Neural progenitor cell (in vitro differentiated cells): ENCODE measurements at regions not wholly inside any gene's neighbourhood (a gene's known extent, or its start where the extent isn't known, plus 50 kb on each side); places are given as distances from the start of the nearest gene placed in this dataset.

Source experiments
- EZH2 ChIP-seq: fragments of 200-600 bp; sonication (generic); IDR thresholded peaks from 2 replicates; pipeline ENCODE4 v1.6.1; 2017; ENCODE audit warnings: antibody characterized with exemption, mild to moderate bottlenecking, moderate library complexity
- EZH2phosphoT487 ChIP-seq: fragments of 200-600 bp; sonication (generic); IDR thresholded peaks from 2 replicates; pipeline ENCODE4 v1.6.1; 2017; ENCODE audit warnings: antibody characterized with exemption
- TF ChIP-seq, protein P1 (sequence below): fragments of 200-600 bp; sonication (generic); IDR thresholded peaks from 2 replicates; pipeline ENCODE4 v1.5.1; 2017; ENCODE audit warnings: antibody characterized with exemption, mild to moderate bottlenecking

DNA sequence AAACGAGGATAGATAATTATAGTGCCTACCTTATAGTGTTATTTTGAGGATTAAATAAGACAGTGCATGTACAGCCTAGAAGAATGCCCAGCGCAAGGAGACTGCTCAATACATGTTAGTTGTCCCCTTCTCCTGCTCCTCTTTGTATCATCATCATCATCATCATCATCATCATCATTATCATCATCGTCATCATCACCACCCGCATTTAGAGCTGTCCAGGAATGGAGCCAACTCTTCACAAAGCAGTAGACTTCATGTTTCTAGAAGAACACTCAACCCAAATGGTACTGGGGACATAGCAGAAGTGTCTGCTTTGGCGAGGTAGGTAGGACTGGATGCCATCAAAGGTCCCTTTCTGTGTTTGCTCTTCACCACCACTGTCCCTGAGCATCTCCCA is 116.0 kb downstream of the TRIM43 start:
- TF ChIP-seq EZH2 (no peak), EZH2phosphoT487 (no peak)
- TF ChIP-seq, protein P1, sequence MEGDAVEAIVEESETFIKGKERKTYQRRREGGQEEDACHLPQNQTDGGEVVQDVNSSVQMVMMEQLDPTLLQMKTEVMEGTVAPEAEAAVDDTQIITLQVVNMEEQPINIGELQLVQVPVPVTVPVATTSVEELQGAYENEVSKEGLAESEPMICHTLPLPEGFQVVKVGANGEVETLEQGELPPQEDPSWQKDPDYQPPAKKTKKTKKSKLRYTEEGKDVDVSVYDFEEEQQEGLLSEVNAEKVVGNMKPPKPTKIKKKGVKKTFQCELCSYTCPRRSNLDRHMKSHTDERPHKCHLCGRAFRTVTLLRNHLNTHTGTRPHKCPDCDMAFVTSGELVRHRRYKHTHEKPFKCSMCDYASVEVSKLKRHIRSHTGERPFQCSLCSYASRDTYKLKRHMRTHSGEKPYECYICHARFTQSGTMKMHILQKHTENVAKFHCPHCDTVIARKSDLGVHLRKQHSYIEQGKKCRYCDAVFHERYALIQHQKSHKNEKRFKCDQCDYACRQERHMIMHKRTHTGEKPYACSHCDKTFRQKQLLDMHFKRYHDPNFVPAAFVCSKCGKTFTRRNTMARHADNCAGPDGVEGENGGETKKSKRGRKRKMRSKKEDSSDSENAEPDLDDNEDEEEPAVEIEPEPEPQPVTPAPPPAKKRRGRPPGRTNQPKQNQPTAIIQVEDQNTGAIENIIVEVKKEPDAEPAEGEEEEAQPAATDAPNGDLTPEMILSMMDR = no peak
